Body of pancreas (tissue), 4 donors: ENCODE measurements at regions not wholly inside any gene's neighbourhood (a gene's known extent, or its start where the extent isn't known, plus 50 kb on each side); places are given as distances from the start of the nearest gene placed in this dataset.

Experiments used
- ATAC-seq: fragments of 150-250 bp; one replicate; pipeline ENCODE4 v1.9.1; 2016
- DNase-seq, 4 donors: peaks; one replicate each; pipeline ENCODE4 v3.0.0-alpha.2; 2019
- H3K27ac ChIP-seq, 4 donors: fragments of 200-600 bp; sonication (generic); 1 replicate in 3 of 4; 2 replicates in 1 of 4; pipeline versions ENCODE4 v1.5.1 to v1.6.1; 2016 to 2019; ENCODE audit warnings: mild to moderate bottlenecking in 1 of 4, mixed read lengths in 1 of 4, moderate library complexity in 1 of 4
- H3K27me3 ChIP-seq, 2 donors: fragments of 200-600 bp; sonication (generic); one replicate each; pipeline ENCODE4 v1.6.0; 2016; ENCODE audit warnings: mild to moderate bottlenecking in 1 of 2
- H3K36me3 ChIP-seq, 2 donors: fragments of 200-600 bp; sonication (generic); replicated peaks in 1 of 2; 2 replicates each; pipeline ENCODE4 v1.5.1; 2016; ENCODE audit warnings: low read depth in 2 of 2; ENCODE audit not compliant: insufficient read depth in 1 of 2
- H3K4me1 ChIP-seq: fragments of 200-600 bp; sonication (generic); one replicate; pipeline ENCODE4 v1.6.0; 2016
- H3K4me3 ChIP-seq, 2 donors: fragments of 200-600 bp; sonication (generic); 1 replicate in 1 of 2; 2 replicates in 1 of 2; pipeline ENCODE4 v1.5.1; 2016 to 2019
- H3K9me3 ChIP-seq, 3 donors: fragments of 200-600 bp; sonication (generic); 1 replicate in 2 of 3; 2 replicates in 1 of 3; pipeline ENCODE4 v1.5.1; 2016
- POLR2A ChIP-seq, 3 donors: fragments of 450-650 bp; IDR thresholded peaks; one replicate each; pipeline ENCODE4 v1.6.1; 2016; ENCODE audit warnings: antibody characterized with exemption in 3 of 3, mild to moderate bottlenecking in 2 of 3
- WGBS, 2 donors: methylation state at CpG; one replicate each; pipeline ENCODE4 v1.1.5; 2017; 5-methylcytosine and 5-hydroxymethylcytosine counted together
- intact Hi-C: fragments of 100-400 bp; cut with DNase I; formaldehyde crosslinking; loops from one replicate; pipeline ENCODE4 v1.15.1; 2023
- TF ChIP-seq, protein P1 (sequence below), 7 experiments: fragments of 450-650 bp in 4 of 7; fragments of 200-600 bp in 3 of 7; sonication (generic) in 3 of 7; IDR thresholded peaks; one replicate each; pipeline ENCODE4 v1.5.1; 2016 to 2019; ENCODE audit warnings: antibody characterized with exemption in 7 of 7

DNA sequence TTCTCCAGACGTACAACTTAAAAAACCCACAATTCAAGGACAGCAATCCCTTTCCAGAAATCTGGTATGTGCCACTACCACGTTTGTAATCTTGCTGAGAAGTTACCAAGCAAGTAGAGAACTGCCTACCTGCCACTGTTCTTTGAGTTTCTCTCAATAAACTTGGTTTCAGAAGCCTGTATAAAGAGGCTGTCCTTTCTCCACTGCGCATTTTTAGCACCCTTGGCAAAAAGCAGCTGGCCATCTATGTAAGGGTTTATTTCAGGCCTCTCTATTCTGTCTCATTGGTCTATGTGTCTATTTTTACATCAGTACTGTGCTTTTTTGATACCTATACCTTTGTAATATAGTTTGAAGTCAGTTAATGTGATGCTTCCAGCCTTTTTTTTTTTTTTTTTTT lies 665.1 kb upstream of the BRINP3 start:
- Histone ChIP-seq H3K4me3 (no peak overlapping the region), H3K9me3 (no peaks in the 10 kb centered on the region), H3K4me1 (no peaks in the 10 kb centered on the region), H3K27me3 (no peaks in the 10 kb centered on the region), H3K27ac (no peak overlapping the region), H3K36me3 (no peaks in the 10 kb centered on the region)
- ATAC-seq (no peak), DNase-seq (no peak)
- intact Hi-C loops: no loop called here
- WGBS, 2 donors: 33 to 51% methylated on average over 3 of the region's 3 CpGs
- TF ChIP-seq, protein P1, sequence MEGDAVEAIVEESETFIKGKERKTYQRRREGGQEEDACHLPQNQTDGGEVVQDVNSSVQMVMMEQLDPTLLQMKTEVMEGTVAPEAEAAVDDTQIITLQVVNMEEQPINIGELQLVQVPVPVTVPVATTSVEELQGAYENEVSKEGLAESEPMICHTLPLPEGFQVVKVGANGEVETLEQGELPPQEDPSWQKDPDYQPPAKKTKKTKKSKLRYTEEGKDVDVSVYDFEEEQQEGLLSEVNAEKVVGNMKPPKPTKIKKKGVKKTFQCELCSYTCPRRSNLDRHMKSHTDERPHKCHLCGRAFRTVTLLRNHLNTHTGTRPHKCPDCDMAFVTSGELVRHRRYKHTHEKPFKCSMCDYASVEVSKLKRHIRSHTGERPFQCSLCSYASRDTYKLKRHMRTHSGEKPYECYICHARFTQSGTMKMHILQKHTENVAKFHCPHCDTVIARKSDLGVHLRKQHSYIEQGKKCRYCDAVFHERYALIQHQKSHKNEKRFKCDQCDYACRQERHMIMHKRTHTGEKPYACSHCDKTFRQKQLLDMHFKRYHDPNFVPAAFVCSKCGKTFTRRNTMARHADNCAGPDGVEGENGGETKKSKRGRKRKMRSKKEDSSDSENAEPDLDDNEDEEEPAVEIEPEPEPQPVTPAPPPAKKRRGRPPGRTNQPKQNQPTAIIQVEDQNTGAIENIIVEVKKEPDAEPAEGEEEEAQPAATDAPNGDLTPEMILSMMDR (IDR thresholded peaks at IDR 0.05): no peak
- no peak for TF ChIP-seq POLR2A (IDR thresholded peaks at IDR 0.05)

DNA sequence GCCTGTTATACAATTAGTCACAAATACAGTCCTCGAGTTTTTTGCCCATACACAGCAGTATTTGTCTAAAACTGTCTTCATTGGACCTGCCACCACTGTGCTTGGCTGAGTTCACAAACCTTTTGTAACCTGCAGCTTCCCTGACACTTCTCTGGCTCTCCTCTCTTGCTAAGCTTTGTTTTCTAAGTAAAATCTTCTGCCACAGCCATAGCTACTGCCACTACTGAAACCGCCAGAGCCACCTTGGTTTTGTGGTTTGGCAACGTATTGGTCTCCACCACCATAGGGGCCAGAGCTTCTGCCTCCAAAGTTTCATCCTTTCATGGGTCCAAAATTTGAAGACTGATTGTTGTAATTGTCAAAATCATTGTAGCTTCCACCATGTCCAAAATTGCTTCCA lies 668.2 kb upstream of the BRINP3 start:
- no peaks in the 10 kb centered on the region for H3K27me3 ChIP-seq
- no peaks in the 10 kb centered on the region for H3K4me1 ChIP-seq
- no peak overlapping the region for H3K4me3 ChIP-seq
- intact Hi-C loops: no loop called here
- DNase-seq (no peak), ATAC-seq (no peak)
- TF ChIP-seq, protein P1 (IDR thresholded peaks at IDR 0.05): no peak
- TF ChIP-seq POLR2A (IDR thresholded peaks at IDR 0.05): no peak
- no peak overlapping the region for H3K27ac ChIP-seq
- H3K36me3 ChIP-seq: no peaks in the 10 kb centered on the region
- H3K9me3 ChIP-seq: no peaks in the 10 kb centered on the region
- 54 to 66% methylated on average over 3 of the region's 3 CpGs for WGBS, 2 donors

DNA sequence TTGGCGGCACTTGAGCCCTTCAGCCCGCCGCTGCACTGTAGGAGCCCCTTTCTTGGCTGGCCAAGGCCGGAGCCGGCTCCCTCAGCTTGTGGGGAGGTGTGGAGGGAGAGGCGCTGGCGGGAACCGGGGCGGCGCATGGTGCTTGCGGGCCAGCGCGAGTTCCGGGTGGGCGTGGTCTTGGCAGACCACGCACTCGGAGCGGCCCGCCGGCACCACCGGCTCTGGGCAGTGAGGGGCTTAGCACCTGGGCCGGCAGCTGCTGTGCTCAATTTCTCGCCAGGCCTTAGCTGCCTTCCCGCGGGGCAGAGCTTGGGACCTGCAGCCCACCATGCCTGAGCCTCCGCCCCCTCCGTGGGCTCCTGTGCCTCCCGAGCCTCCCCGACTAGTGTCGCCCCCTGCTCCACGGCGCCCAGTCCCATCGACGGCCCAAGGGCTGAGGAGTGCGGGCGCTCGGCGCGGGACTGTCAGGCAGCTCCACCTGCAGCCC lies 673.7 kb upstream of the BRINP3 start:
- no peak overlapping the region for H3K27ac ChIP-seq
- DNase-seq: no peak
- H3K9me3 ChIP-seq: no peaks in the 10 kb centered on the region
- no peak for ATAC-seq
- H3K36me3 ChIP-seq: no peaks in the 10 kb centered on the region
- 91% methylated on average over 11 to 35 of the region's 39 CpGs for WGBS, 2 donors
- no peak overlapping the region for H3K4me3 ChIP-seq
- intact Hi-C loops: no loop called here
- no peak for TF ChIP-seq POLR2A (IDR thresholded peaks at IDR 0.05)
- TF ChIP-seq, protein P1 (IDR thresholded peaks at IDR 0.05): no peak
- H3K27me3 ChIP-seq: no peaks in the 10 kb centered on the region
- no peaks in the 10 kb centered on the region for H3K4me1 ChIP-seq

DNA sequence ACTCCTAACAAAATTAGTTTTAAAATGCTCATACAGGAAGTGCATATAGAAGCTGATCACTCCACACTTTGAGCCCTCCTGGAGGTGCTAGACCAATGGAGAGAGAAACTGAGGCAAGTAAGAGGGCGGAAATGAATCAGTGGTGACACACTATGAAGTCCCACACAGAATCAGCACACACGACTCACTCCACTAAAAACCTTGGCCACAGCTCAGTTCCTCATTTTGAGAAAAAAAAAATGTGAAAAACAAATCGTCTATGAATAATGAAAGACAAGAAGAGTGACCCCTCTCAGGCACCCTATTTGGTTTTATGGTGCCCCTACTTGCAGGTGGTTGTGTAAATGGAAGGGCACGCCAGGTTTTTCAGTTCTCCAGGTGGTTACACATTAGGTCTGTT lies 675.1 kb upstream of the BRINP3 start:
- no peak for DNase-seq
- Histone ChIP-seq H3K4me1 (no peaks in the 10 kb centered on the region), H3K9me3 (no peaks in the 10 kb centered on the region), H3K4me3 (no peak overlapping the region), H3K27me3 (no peaks in the 10 kb centered on the region), H3K36me3 (no peaks in the 10 kb centered on the region), H3K27ac (no peak overlapping the region)
- no peak for TF ChIP-seq POLR2A (IDR thresholded peaks at IDR 0.05)
- TF ChIP-seq, protein P1 (IDR thresholded peaks at IDR 0.05): no peak
- WGBS, 2 donors: 59 to 73% methylated on average over 4 of the region's 4 CpGs
- intact Hi-C loops: no loop called here
- ATAC-seq: no peak

DNA sequence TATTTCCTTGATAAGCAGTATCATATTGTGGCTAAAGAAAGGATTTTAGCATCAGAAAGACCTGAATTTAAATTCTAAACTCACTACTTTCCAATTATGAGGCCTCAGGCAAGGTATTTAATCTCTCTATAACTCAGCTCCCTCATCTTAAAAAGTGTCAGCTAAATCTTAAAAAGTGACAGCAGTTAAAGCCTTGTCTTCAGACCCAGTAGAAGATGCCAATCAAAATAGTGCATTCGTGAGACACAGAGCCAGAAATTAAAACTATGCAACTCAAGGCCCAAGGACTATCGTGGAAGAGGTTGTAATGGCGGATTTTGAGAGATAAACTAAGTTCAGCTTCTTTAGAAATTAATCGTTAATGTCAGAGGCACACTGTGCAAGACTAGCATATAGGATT lies 677.5 kb upstream of the BRINP3 start:
- Histone ChIP-seq H3K36me3 (no peaks in the 10 kb centered on the region), H3K9me3 (no peaks in the 10 kb centered on the region), H3K27me3 (no peaks in the 10 kb centered on the region), H3K4me3 (no peak overlapping the region), H3K4me1 (no peaks in the 10 kb centered on the region), H3K27ac (no peak overlapping the region)
- ATAC-seq (no peak), DNase-seq (no peak)
- no peak for TF ChIP-seq POLR2A (IDR thresholded peaks at IDR 0.05)
- TF ChIP-seq, protein P1 (IDR thresholded peaks at IDR 0.05): no peak
- intact Hi-C loops: no loop called here
- 51 to 54% methylated on average over 4 of the region's 4 CpGs for WGBS, 2 donors
